ENCODE measurements at regions not wholly inside any gene's neighbourhood (a gene's known extent, or its start where the extent isn't known, plus 50 kb on each side); places are given as distances from the start of the nearest gene placed in this dataset.

- H3K27ac ChIP-seq (ENCODE audit: low read depth, low read length), result no peak overlapping the region
- no peak for TF ChIP-seq CTCF (IDR thresholded peaks at IDR 0.05; ENCODE audit: low read depth, low read length)
- H3K4me3 ChIP-seq (ENCODE audit: low read depth, low read length), result no peak overlapping the region
- no peaks in the 10 kb centered on the region for H3K9me3 ChIP-seq (ENCODE audit: control insufficient read depth, insufficient read depth, low read length)
- ChIA-PET POLR2A (no interaction called here), CTCF (no interaction called here)
- H3K27me3 ChIP-seq (ENCODE audit: control insufficient read depth, insufficient read depth, low read length), result peaks cover 9% of the 10 kb centered on the region
- no peak for DNase-seq (ENCODE audit: low read depth, low spot score)
Measured at GRCh38 chr7:91566402-91566732, 302.1 kb downstream of the FZD1 start.

GRCh38 chr7:91567081-91568012 lies 303.1 kb downstream of the FZD1 start:
- Histone ChIP-seq H3K9me3 (ENCODE audit: control insufficient read depth, insufficient read depth, low read length) (no peaks in the 10 kb centered on the region), H3K27ac (ENCODE audit: low read depth, low read length) (no peak overlapping the region), H3K4me3 (ENCODE audit: low read depth, low read length) (no peak overlapping the region), H3K27me3 (ENCODE audit: control insufficient read depth, insufficient read depth, low read length) (peaks cover 9% of the 10 kb centered on the region)
- POLR2A ChIA-PET, result no interaction called here
- TF ChIP-seq CTCF (IDR thresholded peaks at IDR 0.05; ENCODE audit: low read depth, low read length), result no peak
- no peak for DNase-seq (ENCODE audit: low read depth, low spot score)
- CTCF ChIA-PET, result no interaction called here

GRCh38 chr7:91568138-91568537 lies 303.9 kb downstream of the FZD1 start:
- Histone ChIP-seq H3K9me3 (ENCODE audit: control insufficient read depth, insufficient read depth, low read length) (no peaks in the 10 kb centered on the region), H3K27ac (ENCODE audit: low read depth, low read length) (no peak overlapping the region), H3K27me3 (ENCODE audit: control insufficient read depth, insufficient read depth, low read length) (peaks cover 9% of the 10 kb centered on the region), H3K4me3 (ENCODE audit: low read depth, low read length) (no peak overlapping the region)
- CTCF ChIA-PET, result no interaction called here
- DNase-seq (ENCODE audit: low read depth, low spot score), result no peak
- no peak for TF ChIP-seq CTCF (IDR thresholded peaks at IDR 0.05; ENCODE audit: low read depth, low read length)
- POLR2A ChIA-PET, result no interaction called here

GRCh38 chr7:91569728-91570457 lies 305.7 kb downstream of the FZD1 start:
- H3K4me3 ChIP-seq (ENCODE audit: low read depth, low read length), result no peak overlapping the region
- POLR2A ChIA-PET, result no interaction called here
- TF ChIP-seq CTCF (IDR thresholded peaks at IDR 0.05; ENCODE audit: low read depth, low read length), result no peak
- H3K9me3 ChIP-seq (ENCODE audit: control insufficient read depth, insufficient read depth, low read length), result no peaks in the 10 kb centered on the region
- H3K27me3 ChIP-seq (ENCODE audit: control insufficient read depth, insufficient read depth, low read length), result peaks cover 5% of the 10 kb centered on the region
- H3K27ac ChIP-seq (ENCODE audit: low read depth, low read length), result no peak overlapping the region
- DNase-seq (ENCODE audit: low read depth, low spot score), result no peak
- CTCF ChIA-PET, result interaction anchor here (0.6 kb wide), 1 partner anchor 32 kb away, joined by 3 read pairs; no protein-coding TSS in a partner anchor

GRCh38 chr7:91570560-91570959 lies 306.3 kb downstream of the FZD1 start:
- CTCF ChIA-PET, result interaction anchor here (0.6 kb wide), 1 partner anchor 31 kb away, joined by 3 read pairs; no protein-coding TSS in a partner anchor

More at GRCh38 chr7:91570560-91570959, 306.3 kb downstream of the FZD1 start:
- Histone ChIP-seq H3K27me3 (ENCODE audit: control insufficient read depth, insufficient read depth, low read length) (peaks cover 4% of the 10 kb centered on the region), H3K4me3 (ENCODE audit: low read depth, low read length) (no peak overlapping the region), H3K27ac (ENCODE audit: low read depth, low read length) (no peak overlapping the region), H3K9me3 (ENCODE audit: control insufficient read depth, insufficient read depth, low read length) (no peaks in the 10 kb centered on the region)
- POLR2A ChIA-PET, result no interaction called here
- DNase-seq (ENCODE audit: low read depth, low spot score), result no peak
- no peak for TF ChIP-seq CTCF (IDR thresholded peaks at IDR 0.05; ENCODE audit: low read depth, low read length)

Measured in AG04450 (cell line).